Activated CD8-positive, alpha-beta T cell treated with anti-CD3 and anti-CD28 coated beads for 36 hours (primary cell): ENCODE measurements at regions not wholly inside any gene's neighbourhood (a gene's known extent, or its start where the extent isn't known, plus 50 kb on each side); places are given as distances from the start of the nearest gene placed in this dataset.
"Not testable (repeated sequence)": the region's sequence is repeated elsewhere in the genome, so short reads cannot be mapped to it uniquely, and the experiment has no call there.

ENCODE experiments used
- ATAC-seq: fragments of 200-7000 bp; cut with Tn5 transposase; one replicate; pipeline ENCODE4 v1.10.0; 2021; ENCODE audit warnings: mild to moderate bottlenecking, moderate library complexity
- CTCF ChIA-PET: fragments of 350-600 bp; sonication (Branson Sonifier 250); formaldehyde crosslinking; loops from one replicate; lab custom pipeline; 2021; ENCODE audit warnings: antibody characterized with exemption; lab: Charles Lee
- POLR2A ChIA-PET: fragments of 350-600 bp; sonication (Branson Sonifier 250); formaldehyde crosslinking; loops from one replicate; lab custom pipeline; 2021; ENCODE audit warnings: antibody characterized with exemption; lab: Charles Lee
- DNase-seq: peaks from one replicate; pipeline ENCODE4 v3.0.0-alpha.2; 2020
- H3K27ac Mint-ChIP-seq: one replicate; pipeline ENCODE4 v1.8.0; 2021; ENCODE audit warnings: mild to moderate bottlenecking, mixed read lengths
- H3K27me3 Mint-ChIP-seq: one replicate; pipeline ENCODE4 v1.8.0; 2021; ENCODE audit warnings: mixed read lengths
- H3K36me3 Mint-ChIP-seq: one replicate; pipeline ENCODE4 v1.8.0; 2021; ENCODE audit warnings: low read depth, mixed read lengths
- H3K4me1 Mint-ChIP-seq: one replicate; pipeline ENCODE4 v1.8.0; 2021; ENCODE audit warnings: low read depth, mixed read lengths
- H3K4me3 Mint-ChIP-seq: one replicate; pipeline ENCODE4 v1.8.0; 2021; ENCODE audit warnings: mild to moderate bottlenecking, moderate library complexity, mixed read lengths
- H3K9me3 Mint-ChIP-seq: one replicate; pipeline ENCODE4 v1.8.0; 2021; ENCODE audit warnings: mixed read lengths
- CTCF ChIP-seq: fragments of 200-600 bp; IDR thresholded peaks from one replicate; pipeline ENCODE4 v1.8.0; 2022; ENCODE audit warnings: antibody characterized with exemption, mild to moderate bottlenecking
- intact Hi-C: fragments of 100-400 bp; cut with micrococcal nuclease; formaldehyde crosslinking; loops from one replicate; pipeline ENCODE4 v1.10.0; 2022

GRCh38 chr11:134501406-134502152, 89.5 kb upstream of the B3GAT1 start:
- Mint-ChIP-seq H3K27ac (no peak overlapping the region), H3K9me3 (peaks cover 3% of the 10 kb centered on the region), H3K36me3 (no peaks in the 10 kb centered on the region), H3K4me1 (no peaks in the 10 kb centered on the region), H3K4me3 (no peak overlapping the region), H3K27me3 (peaks cover 1% of the 10 kb centered on the region)
- no peak for TF ChIP-seq CTCF
- CTCF ChIA-PET = no interaction called here
- DNase-seq = no peak
- intact Hi-C loops = no loop called here
- no peak for ATAC-seq
- POLR2A ChIA-PET = no interaction called here

DNA sequence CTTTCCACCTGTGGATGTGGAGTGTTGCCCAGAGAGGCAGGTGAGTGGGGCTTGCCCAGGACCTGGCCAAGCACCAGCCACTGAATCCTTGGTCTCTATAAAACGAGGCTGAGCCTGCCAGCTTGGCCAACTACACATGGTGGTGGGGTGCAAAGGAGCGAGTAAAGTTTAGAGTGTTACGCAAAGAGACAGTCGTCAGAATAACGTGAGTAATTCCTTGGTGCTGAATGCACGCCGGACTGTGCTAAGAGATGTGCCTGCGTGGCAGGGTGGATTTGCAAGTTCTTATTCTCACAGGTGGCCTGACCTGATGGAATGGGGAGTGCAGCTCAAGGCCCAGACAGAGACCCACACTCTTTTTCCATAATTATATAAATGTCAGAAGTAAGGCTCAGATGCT, 88.6 kb upstream of the B3GAT1 start:
- intact Hi-C loops = no loop called here
- Mint-ChIP-seq H3K4me1 (no peaks in the 10 kb centered on the region), H3K4me3 (no peak overlapping the region), H3K9me3 (peaks cover 8% of the 10 kb centered on the region), H3K36me3 (no peaks in the 10 kb centered on the region), H3K27me3 (peaks cover 3% of the 10 kb centered on the region), H3K27ac (no peak overlapping the region)
- DNase-seq (no peak), ATAC-seq (no peak)
- no peak for TF ChIP-seq CTCF
- ChIA-PET POLR2A (no interaction called here), CTCF (no interaction called here)

DNA sequence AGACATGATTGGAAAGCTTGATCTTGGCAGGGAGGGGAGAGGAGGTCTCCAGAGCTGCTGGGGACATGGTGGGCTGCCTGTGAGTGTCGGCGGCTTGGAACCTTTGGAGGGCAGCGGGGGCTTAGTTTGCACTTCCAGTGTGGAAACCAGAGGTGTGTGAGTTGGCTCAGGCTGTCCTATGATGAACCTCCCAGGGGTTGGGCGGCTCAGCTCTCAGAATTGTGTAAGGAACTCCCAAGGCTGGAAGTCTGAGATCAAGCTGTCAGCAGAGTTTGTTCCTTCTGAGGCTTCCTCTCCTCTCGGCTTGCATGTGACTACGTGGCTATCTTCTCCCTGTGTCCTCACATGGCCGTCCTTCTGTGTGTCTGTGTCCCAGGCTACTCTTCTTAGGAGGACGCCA, 87.9 kb upstream of the B3GAT1 start:
- no peak for ATAC-seq
- peaks cover 4% of the 10 kb centered on the region for H3K27me3 Mint-ChIP-seq
- no peak overlapping the region for H3K27ac Mint-ChIP-seq
- no peak overlapping the region for H3K4me3 Mint-ChIP-seq
- DNase-seq = no peak
- TF ChIP-seq CTCF = no peak
- no peaks in the 10 kb centered on the region for H3K4me1 Mint-ChIP-seq
- POLR2A ChIA-PET = no interaction called here
- H3K36me3 Mint-ChIP-seq = no peaks in the 10 kb centered on the region
- CTCF ChIA-PET = no interaction called here
- peaks cover 9% of the 10 kb centered on the region for H3K9me3 Mint-ChIP-seq
- intact Hi-C loops = no loop called here

- POLR2A ChIA-PET = no interaction called here
- Mint-ChIP-seq H3K4me3 (no peak overlapping the region), H3K4me1 (no peaks in the 10 kb centered on the region), H3K27ac (no peak overlapping the region), H3K27me3 (peaks cover 4% of the 10 kb centered on the region), H3K36me3 (no peaks in the 10 kb centered on the region), H3K9me3 (peaks cover 11% of the 10 kb centered on the region)
- TF ChIP-seq CTCF = no peak
- no peak for DNase-seq
- intact Hi-C loops = no loop called here
- CTCF ChIA-PET = no interaction called here
- ATAC-seq = no peak
Measured at GRCh38 chr11:134498326-134499139, 86.5 kb upstream of the B3GAT1 start.

- Mint-ChIP-seq H3K9me3 (peaks cover 11% of the 10 kb centered on the region), H3K27me3 (peaks cover 4% of the 10 kb centered on the region), H3K4me3 (no peak overlapping the region), H3K36me3 (no peaks in the 10 kb centered on the region), H3K4me1 (no peaks in the 10 kb centered on the region), H3K27ac (no peak overlapping the region)
- CTCF ChIA-PET = no interaction called here
- ATAC-seq = no peak
- no peak for DNase-seq
- no peak for TF ChIP-seq CTCF
- intact Hi-C loops = no loop called here
- POLR2A ChIA-PET = interaction anchor here (0.8 kb wide), 1 partner anchor 24 kb away, joined by 3 read pairs; no protein-coding TSS in a partner anchor
Measured at GRCh38 chr11:134497586-134497985, 85.5 kb upstream of the B3GAT1 start.

- H3K36me3 Mint-ChIP-seq, H3K4me1 Mint-ChIP-seq: not testable (repeated sequence)
Measured at GRCh38 chr11:134496058-134496457, 84.0 kb upstream of the B3GAT1 start.

DNA sequence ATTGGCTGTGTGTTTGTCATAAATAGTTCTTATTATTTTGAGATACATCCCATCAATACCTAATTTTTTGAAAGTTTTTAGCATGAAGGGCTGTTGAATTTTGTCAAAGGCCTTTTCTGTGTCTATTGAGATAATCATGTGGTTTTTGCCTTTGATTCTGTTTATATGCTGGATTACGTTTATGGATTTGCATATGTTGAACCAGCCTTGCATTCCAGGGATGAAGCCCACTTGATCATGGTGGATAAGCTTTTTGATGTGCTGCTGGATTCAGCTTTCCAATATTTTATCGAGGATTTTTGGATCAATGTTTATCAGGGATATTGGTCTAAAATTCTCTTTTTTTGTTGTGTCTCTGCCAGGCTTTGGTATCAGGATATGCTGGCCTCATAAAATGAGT, 82.4 kb upstream of the B3GAT1 start:
- CTCF ChIA-PET, H3K36me3 Mint-ChIP-seq, H3K4me3 Mint-ChIP-seq, ATAC-seq, POLR2A ChIA-PET, H3K27ac Mint-ChIP-seq, intact Hi-C loops, H3K4me1 Mint-ChIP-seq, H3K27me3 Mint-ChIP-seq, DNase-seq: not testable (repeated sequence)
- peaks cover 11% of the 10 kb centered on the region for H3K9me3 Mint-ChIP-seq

More at GRCh38 chr11:134496058-134496457, 84.0 kb upstream of the B3GAT1 start:
- DNase-seq, H3K27ac Mint-ChIP-seq, intact Hi-C loops, CTCF ChIA-PET, H3K27me3 Mint-ChIP-seq, POLR2A ChIA-PET, H3K4me3 Mint-ChIP-seq, ATAC-seq: not testable (repeated sequence)
- peaks cover 11% of the 10 kb centered on the region for H3K9me3 Mint-ChIP-seq
